ENCODE measurements at regions not wholly inside any gene's neighbourhood (a gene's known extent, or its start where the extent isn't known, plus 50 kb on each side); places are given as distances from the start of the nearest gene placed in this dataset.

DNA sequence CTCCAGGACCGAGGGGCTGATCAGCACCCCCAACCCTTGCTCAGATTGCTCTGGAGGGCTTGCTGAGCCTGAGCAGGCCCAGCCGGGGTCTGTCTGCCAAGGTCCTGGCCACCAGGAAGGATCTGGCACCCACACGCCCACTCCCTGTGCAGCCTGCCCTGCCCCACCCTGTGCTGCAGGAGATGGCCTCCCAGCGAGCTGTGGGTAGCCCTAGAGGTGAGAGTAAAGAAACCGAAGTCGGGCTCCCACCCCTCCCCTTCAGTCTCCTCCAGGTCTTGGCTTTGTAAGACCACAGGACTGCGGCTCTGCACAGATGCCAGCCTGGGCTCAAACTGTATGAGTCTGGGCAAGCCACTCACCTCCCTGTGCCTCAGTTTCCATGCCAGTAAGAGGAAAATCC lies 307.8 kb downstream of the BCL11B start:
- ChIA-PET POLR2A (no interaction called here), CTCF (no interaction called here)
- Histone ChIP-seq H3K36me3 (ENCODE audit: control insufficient read depth in 2 of 2, insufficient read depth in 1 of 2, low read length in 2 of 2) (no peaks in the 10 kb centered on the region), H3K4me3 (ENCODE audit: low read depth, low read length) (no peak overlapping the region), H3K4me1 (ENCODE audit: control insufficient read depth, insufficient read depth, low read length) (no peaks in the 10 kb centered on the region), H3K27ac (ENCODE audit: extremely low read depth, low read depth, low read length) (no peak overlapping the region), H3K9me3 (ENCODE audit: control insufficient read depth, insufficient read depth, low read depth, low read length) (no peaks in the 10 kb centered on the region)
- TF ChIP-seq GLIS1 (tag by site-specific recombination; IDR thresholded peaks at IDR 0.05) (peak; percentile 96), HOXD13 (CRISPR knock-in tag; IDR thresholded peaks at IDR 0.05; ENCODE audit: borderline replicate concordance) (no peak), ZNF513 (tag by site-specific recombination; IDR thresholded peaks at IDR 0.05) (no peak), ZFHX2 (tag by site-specific recombination; conservative IDR thresholded peaks at IDR 0.05) (0 out of 2 replicates have a peak, but pooled peaks have one; percentile 10)

DNA sequence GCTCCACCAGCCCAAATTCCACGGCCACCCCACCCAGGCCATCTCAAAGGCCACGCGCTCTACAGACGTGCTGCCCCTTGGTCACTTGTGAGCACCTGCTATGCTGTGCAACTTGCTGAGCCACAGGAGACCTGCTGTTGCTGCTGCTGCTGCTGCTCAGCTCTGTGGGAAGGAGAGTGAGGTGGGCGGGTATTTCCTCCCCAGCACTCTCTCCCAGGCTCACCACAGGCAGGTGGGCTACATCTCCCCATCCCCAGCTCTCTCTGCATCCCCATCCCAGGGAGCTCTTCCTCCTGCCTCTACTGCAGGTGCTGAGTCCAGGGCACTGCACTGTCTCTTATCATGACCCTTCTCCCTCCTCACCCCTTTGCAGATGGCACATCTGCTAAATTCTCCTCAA lies 306.9 kb downstream of the BCL11B start:
- TF ChIP-seq ZNF670 (tag by site-specific recombination; IDR thresholded peaks at IDR 0.05; ENCODE audit: low read depth) (no peak), ZIC2 (tag by site-specific recombination; IDR thresholded peaks at IDR 0.05) (peak; percentile 60)
- H3K4me1 ChIP-seq (ENCODE audit: control insufficient read depth, insufficient read depth, low read length) = no peaks in the 10 kb centered on the region
- H3K27ac ChIP-seq (ENCODE audit: extremely low read depth, low read depth, low read length) = no peak overlapping the region
- no peaks in the 10 kb centered on the region for H3K9me3 ChIP-seq (ENCODE audit: control insufficient read depth, insufficient read depth, low read depth, low read length)
- no peaks in the 10 kb centered on the region for H3K36me3 ChIP-seq (ENCODE audit: control insufficient read depth in 2 of 2, insufficient read depth in 1 of 2, low read length in 2 of 2)
- ChIA-PET CTCF (no interaction called here), POLR2A (no interaction called here)
- no peak overlapping the region for H3K4me3 ChIP-seq (ENCODE audit: low read depth, low read length)

DNA sequence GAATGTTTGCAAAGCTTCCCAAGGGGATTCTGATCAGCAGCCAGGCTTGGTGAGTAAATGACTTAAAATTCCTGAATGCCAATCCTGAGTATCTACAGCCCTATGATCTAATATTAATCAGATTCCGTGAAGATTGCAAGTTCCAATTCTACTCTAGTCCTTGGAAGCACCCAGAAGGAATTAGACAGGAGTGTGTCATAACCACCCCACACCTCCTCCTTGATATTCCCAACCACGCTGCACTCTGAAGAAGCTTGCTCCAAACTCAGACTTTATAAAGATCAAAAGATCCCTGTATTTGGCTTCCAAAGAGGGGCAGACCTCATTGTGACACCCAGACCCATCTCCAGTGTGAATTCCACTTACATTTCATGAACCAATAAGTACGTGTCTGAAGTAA lies 306.0 kb downstream of the BCL11B start:
- ChIA-PET CTCF (interaction anchor here (0.6 kb wide), 1 partner anchor 9 kb away, joined by 3 read pairs; no protein-coding TSS in a partner anchor), POLR2A (no interaction called here)
- H3K9me3 ChIP-seq (ENCODE audit: control insufficient read depth, insufficient read depth, low read depth, low read length) = no peaks in the 10 kb centered on the region
- H3K4me3 ChIP-seq (ENCODE audit: low read depth, low read length) = no peak overlapping the region
- no peak for TF ChIP-seq ZNF121 (tag by site-specific recombination; IDR thresholded peaks at IDR 0.05)
- TF ChIP-seq GLI4 (tag by site-specific recombination; IDR thresholded peaks at IDR 0.05) = no peak
- TF ChIP-seq ZNF596 (tag by site-specific recombination; IDR thresholded peaks at IDR 0.05) = no peak
- TF ChIP-seq ZBTB7A (tag by site-specific recombination; IDR thresholded peaks at IDR 0.05; ENCODE audit: low read depth) = no peak
- TF ChIP-seq ZNF366 (tag by site-specific recombination; conservative IDR thresholded peaks at IDR 0.05) = no peak
- TF ChIP-seq SETDB1 (IDR thresholded peaks at IDR 0.05; ENCODE audit: insufficient read length, low read length) = no peak
- TF ChIP-seq ZNF639 (tag by site-specific recombination; IDR thresholded peaks at IDR 0.05) = no peak
- TF ChIP-seq, protein P1, sequence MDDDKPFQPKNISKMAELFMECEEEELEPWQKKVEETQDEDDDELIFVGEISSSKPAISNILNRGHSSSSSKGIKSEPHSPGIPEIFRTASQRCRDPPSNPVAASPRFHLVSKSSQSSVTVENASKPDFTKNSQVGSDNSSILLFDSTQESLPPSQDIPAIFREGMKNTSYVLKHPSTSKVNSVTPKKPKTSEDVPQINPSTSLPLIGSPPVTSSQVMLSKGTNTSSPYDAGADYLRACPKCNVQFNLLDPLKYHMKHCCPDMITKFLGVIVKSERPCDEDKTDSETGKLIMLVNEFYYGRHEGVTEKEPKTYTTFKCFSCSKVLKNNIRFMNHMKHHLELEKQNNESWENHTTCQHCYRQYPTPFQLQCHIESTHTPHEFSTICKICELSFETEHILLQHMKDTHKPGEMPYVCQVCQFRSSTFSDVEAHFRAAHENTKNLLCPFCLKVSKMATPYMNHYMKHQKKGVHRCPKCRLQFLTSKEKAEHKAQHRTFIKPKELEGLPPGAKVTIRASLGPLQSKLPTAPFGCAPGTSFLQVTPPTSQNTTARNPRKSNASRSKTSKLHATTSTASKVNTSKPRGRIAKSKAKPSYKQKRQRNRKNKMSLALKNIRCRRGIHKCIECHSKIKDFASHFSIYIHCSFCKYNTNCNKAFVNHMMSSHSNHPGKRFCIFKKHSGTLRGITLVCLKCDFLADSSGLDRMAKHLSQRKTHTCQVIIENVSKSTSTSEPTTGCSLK (tag by site-specific recombination; IDR thresholded peaks at IDR 0.05) = no peak
- H3K36me3 ChIP-seq (ENCODE audit: control insufficient read depth in 2 of 2, insufficient read depth in 1 of 2, low read length in 2 of 2) = no peaks in the 10 kb centered on the region
- no peaks in the 10 kb centered on the region for H3K4me1 ChIP-seq (ENCODE audit: control insufficient read depth, insufficient read depth, low read length)
- no peak overlapping the region for H3K27ac ChIP-seq (ENCODE audit: extremely low read depth, low read depth, low read length)
